ENCODE measurements at regions not wholly inside any gene's neighbourhood (a gene's known extent, or its start where the extent isn't known, plus 50 kb on each side); places are given as distances from the start of the nearest gene placed in this dataset.

GRCh38 chr14:58981840-58982239 is 206.6 kb upstream of the DAAM1 start:
- H3K4me3 ChIP-seq (ENCODE audit: low read length): no peak overlapping the region
- no peaks in the 10 kb centered on the region for H3K27me3 ChIP-seq (ENCODE audit: control insufficient read depth, low read length)
- no peaks in the 10 kb centered on the region for H3K79me2 ChIP-seq (ENCODE audit: control insufficient read depth, low read length)
- H3K36me3 ChIP-seq (ENCODE audit: control insufficient read depth, low read length): no peaks in the 10 kb centered on the region
- no peak overlapping the region for H3K27ac ChIP-seq (ENCODE audit: low read depth, low read length)
- no peaks in the 10 kb centered on the region for H3K9me3 ChIP-seq (ENCODE audit: control insufficient read depth, insufficient read depth, low read length)
- no peaks in the 10 kb centered on the region for H4K20me1 ChIP-seq (ENCODE audit: control insufficient read depth, insufficient read depth, low read depth, low read length)
- no peaks in the 10 kb centered on the region for H3K4me1 ChIP-seq (ENCODE audit: control insufficient read depth, low read length)
- H3F3A ChIP-seq (ENCODE audit: control insufficient read depth, insufficient read depth): no peaks in the 10 kb centered on the region
- no peak overlapping the region for H3K4me2 ChIP-seq (ENCODE audit: low read length)
- no peak for TF ChIP-seq EZH2phosphoT487 (IDR thresholded peaks at IDR 0.05; ENCODE audit: borderline replicate concordance, low read length)
- no peaks in the 10 kb centered on the region for H3K9me2 ChIP-seq (replicated peaks; ENCODE audit: control insufficient read depth, low read length)

DNA sequence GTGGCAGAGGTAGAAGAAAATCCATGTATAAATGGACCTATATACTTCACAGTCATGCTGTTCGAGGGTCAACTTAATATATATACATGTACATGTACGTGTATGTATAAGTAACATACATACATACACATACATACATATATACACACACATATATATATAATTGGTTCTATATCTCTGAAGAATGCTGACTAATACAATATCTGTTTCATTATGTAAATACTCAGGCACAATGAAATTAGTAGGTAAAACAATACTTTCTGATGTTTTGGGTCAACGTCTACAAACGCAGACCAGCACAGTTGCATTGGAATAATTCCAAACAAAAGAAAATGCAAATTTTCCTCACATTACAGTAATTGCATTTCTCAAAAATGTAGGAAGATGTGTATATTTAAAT is 202.7 kb upstream of the DAAM1 start:
- no peaks in the 10 kb centered on the region for H3K27me3 ChIP-seq (ENCODE audit: control insufficient read depth, low read length)
- no peak overlapping the region for H3K4me2 ChIP-seq (ENCODE audit: low read length)
- H3F3A ChIP-seq (ENCODE audit: control insufficient read depth, insufficient read depth): no peaks in the 10 kb centered on the region
- H3K9me3 ChIP-seq (ENCODE audit: control insufficient read depth, insufficient read depth, low read length): 0 out of 2 replicates have a peak, but pooled peaks cover 5% of the 10 kb centered on the region
- no peaks in the 10 kb centered on the region for H3K36me3 ChIP-seq (ENCODE audit: control insufficient read depth, low read length)
- H3K4me1 ChIP-seq (ENCODE audit: control insufficient read depth, low read length): no peaks in the 10 kb centered on the region
- H3K4me3 ChIP-seq (ENCODE audit: low read length): no peak overlapping the region
- no peaks in the 10 kb centered on the region for H4K20me1 ChIP-seq (ENCODE audit: control insufficient read depth, insufficient read depth, low read depth, low read length)
- no peak overlapping the region for H3K27ac ChIP-seq (ENCODE audit: low read depth, low read length)
- no peaks in the 10 kb centered on the region for H3K9me2 ChIP-seq (replicated peaks; ENCODE audit: control insufficient read depth, low read length)
- no peak for TF ChIP-seq CTCF (IDR thresholded peaks at IDR 0.05; ENCODE audit: low read depth, low read length, poor library complexity, severe bottlenecking)
- TF ChIP-seq EZH2phosphoT487 (IDR thresholded peaks at IDR 0.05; ENCODE audit: borderline replicate concordance, low read length): no peak
- H3K79me2 ChIP-seq (ENCODE audit: control insufficient read depth, low read length): no peaks in the 10 kb centered on the region

DNA sequence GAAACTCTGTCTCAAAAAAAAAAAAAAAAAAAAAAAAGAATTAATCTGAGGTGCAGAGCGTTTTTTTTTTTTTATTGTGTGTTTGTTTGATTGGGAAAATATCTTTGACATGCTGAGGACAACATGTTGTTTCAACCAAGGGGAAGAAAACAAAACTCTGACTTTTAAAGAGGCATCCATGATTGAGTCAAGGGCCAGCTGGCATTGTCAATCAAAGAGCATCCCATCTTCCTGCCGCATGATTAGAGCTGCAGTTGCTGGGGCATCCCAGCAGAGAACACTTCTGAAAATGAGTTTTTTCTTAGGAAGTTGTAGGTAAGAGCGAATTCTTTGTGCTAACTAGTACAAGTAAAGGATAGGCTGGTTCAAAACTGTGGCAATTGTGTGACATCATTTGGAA is 200.9 kb upstream of the DAAM1 start:
- no peaks in the 10 kb centered on the region for H3K36me3 ChIP-seq (ENCODE audit: control insufficient read depth, low read length)
- H3K4me3 ChIP-seq (ENCODE audit: low read length): no peak overlapping the region
- H3K27ac ChIP-seq (ENCODE audit: low read depth, low read length): no peak overlapping the region
- no peaks in the 10 kb centered on the region for H3K27me3 ChIP-seq (ENCODE audit: control insufficient read depth, low read length)
- no peaks in the 10 kb centered on the region for H3K4me1 ChIP-seq (ENCODE audit: control insufficient read depth, low read length)
- no peaks in the 10 kb centered on the region for H3K79me2 ChIP-seq (ENCODE audit: control insufficient read depth, low read length)
- no peaks in the 10 kb centered on the region for H3F3A ChIP-seq (ENCODE audit: control insufficient read depth, insufficient read depth)
- no peak overlapping the region for H3K4me2 ChIP-seq (ENCODE audit: low read length)
- TF ChIP-seq EZH2phosphoT487 (IDR thresholded peaks at IDR 0.05; ENCODE audit: borderline replicate concordance, low read length): no peak
- 0 out of 2 replicates have a peak, but pooled peaks cover 5% of the 10 kb centered on the region for H3K9me3 ChIP-seq (ENCODE audit: control insufficient read depth, insufficient read depth, low read length)
- no peaks in the 10 kb centered on the region for H3K9me2 ChIP-seq (replicated peaks; ENCODE audit: control insufficient read depth, low read length)
- no peaks in the 10 kb centered on the region for H4K20me1 ChIP-seq (ENCODE audit: control insufficient read depth, insufficient read depth, low read depth, low read length)

DNA sequence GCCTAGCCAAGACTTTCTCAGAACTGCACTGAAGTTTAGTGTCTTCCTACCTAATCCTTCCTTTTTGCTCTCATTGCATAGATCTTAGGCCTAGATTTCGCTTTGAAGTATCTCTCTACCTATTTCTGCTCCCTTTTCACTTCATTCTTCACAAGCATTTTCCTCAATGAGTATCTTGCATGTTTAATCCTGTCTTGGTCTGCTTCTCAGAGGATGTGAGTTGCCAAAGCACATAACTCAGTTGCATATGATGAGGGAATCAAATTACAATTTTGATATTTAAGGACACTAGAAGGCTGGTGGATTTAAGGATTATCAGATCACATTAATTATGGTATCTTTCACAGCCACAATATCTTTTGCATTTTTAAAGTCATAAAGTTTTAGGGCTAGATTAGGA is 195.5 kb upstream of the DAAM1 start:
- Histone ChIP-seq H3K9me3 (ENCODE audit: control insufficient read depth, insufficient read depth, low read length) (0 out of 2 replicates have a peak, but pooled peaks cover 5% of the 10 kb centered on the region), H3K27ac (ENCODE audit: low read depth, low read length) (no peak overlapping the region), H3K27me3 (ENCODE audit: control insufficient read depth, low read length) (no peaks in the 10 kb centered on the region), H3K4me2 (ENCODE audit: low read length) (no peak overlapping the region), H3F3A (ENCODE audit: control insufficient read depth, insufficient read depth) (no peaks in the 10 kb centered on the region), H3K4me1 (ENCODE audit: control insufficient read depth, low read length) (no peaks in the 10 kb centered on the region), H3K4me3 (ENCODE audit: low read length) (no peak overlapping the region), H3K79me2 (ENCODE audit: control insufficient read depth, low read length) (no peaks in the 10 kb centered on the region), H3K9me2 (replicated peaks; ENCODE audit: control insufficient read depth, low read length) (no peaks in the 10 kb centered on the region), H4K20me1 (ENCODE audit: control insufficient read depth, insufficient read depth, low read depth, low read length) (no peaks in the 10 kb centered on the region), H3K36me3 (ENCODE audit: control insufficient read depth, low read length) (no peaks in the 10 kb centered on the region)
- TF ChIP-seq EZH2phosphoT487 (IDR thresholded peaks at IDR 0.05; ENCODE audit: borderline replicate concordance, low read length) (no peak), CTCF (IDR thresholded peaks at IDR 0.05; ENCODE audit: low read depth, low read length, poor library complexity, severe bottlenecking) (no peak)

Data from DOHH2 (cell line).